ENCODE measurements at regions not wholly inside any gene's neighbourhood (a gene's known extent, or its start where the extent isn't known, plus 50 kb on each side); places are given as distances from the start of the nearest gene placed in this dataset.
A peak's percentile ranks its signal among the peaks of the same experiment; 100 is the strongest.

DNA sequence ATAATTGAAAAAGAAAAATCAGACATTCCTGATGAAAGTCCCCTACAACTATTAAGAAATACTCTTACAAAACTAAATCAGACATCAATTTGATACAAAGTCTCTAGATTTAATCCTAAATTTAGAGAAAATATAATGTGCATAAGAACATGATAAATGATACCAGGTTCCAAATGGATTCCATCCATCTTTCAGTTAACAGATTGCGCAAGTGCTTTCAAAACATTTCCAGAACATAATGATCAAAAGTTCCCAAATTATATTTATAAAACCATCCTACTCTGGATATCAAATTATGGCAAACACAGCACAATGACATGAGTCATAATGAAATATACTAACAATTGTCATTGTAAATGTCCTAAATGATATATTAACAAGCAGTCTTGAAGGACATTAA lies 151.0 kb upstream of the GYPC start:
- no peak for DNase-seq
- H3K4me1 ChIP-seq = no peaks in the 10 kb centered on the region
- H3K27me3 ChIP-seq = no peaks in the 10 kb centered on the region
- H3K27ac ChIP-seq = no peak overlapping the region
- TF ChIP-seq, protein P1, sequence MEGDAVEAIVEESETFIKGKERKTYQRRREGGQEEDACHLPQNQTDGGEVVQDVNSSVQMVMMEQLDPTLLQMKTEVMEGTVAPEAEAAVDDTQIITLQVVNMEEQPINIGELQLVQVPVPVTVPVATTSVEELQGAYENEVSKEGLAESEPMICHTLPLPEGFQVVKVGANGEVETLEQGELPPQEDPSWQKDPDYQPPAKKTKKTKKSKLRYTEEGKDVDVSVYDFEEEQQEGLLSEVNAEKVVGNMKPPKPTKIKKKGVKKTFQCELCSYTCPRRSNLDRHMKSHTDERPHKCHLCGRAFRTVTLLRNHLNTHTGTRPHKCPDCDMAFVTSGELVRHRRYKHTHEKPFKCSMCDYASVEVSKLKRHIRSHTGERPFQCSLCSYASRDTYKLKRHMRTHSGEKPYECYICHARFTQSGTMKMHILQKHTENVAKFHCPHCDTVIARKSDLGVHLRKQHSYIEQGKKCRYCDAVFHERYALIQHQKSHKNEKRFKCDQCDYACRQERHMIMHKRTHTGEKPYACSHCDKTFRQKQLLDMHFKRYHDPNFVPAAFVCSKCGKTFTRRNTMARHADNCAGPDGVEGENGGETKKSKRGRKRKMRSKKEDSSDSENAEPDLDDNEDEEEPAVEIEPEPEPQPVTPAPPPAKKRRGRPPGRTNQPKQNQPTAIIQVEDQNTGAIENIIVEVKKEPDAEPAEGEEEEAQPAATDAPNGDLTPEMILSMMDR (IDR thresholded peaks at IDR 0.05) = no peak
- TF ChIP-seq POLR2AphosphoS5 (IDR thresholded peaks at IDR 0.05) (no peak), POLR2A (IDR thresholded peaks at IDR 0.05) (no peak), EP300 (IDR thresholded peaks at IDR 0.05) (no peak)
- H3K9me3 ChIP-seq = no peaks in the 10 kb centered on the region
- no peak for ATAC-seq (ENCODE audit: low FRiP score in 2 of 2)
- 92 to 98% methylated on average over 1 of the region's 1 CpG for WGBS, 2 donors
- H3K4me3 ChIP-seq = no peak overlapping the region
- no peaks in the 10 kb centered on the region for H3K36me3 ChIP-seq

DNA sequence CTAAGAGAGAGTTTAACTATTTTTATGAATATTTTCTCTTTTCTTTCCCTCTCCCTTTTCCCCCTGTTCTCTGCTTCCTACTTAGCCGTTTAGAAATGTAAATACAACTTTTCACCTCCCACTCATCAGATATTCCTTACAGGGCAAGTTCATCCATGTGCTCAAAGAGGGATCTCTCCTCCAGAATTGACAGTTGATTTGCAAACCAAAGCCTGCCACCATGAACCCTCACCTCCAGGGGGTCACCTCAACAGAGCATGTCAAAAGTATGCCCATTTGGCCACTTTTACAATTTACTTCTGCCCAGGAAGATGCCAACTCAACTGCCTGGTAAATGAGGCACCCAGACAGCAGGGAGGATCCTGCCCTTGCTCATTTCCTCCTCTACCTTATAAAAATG lies 149.2 kb upstream of the GYPC start:
- H3K27me3 ChIP-seq = no peaks in the 10 kb centered on the region
- ATAC-seq (ENCODE audit: low FRiP score in 2 of 2) (no peak), DNase-seq (no peak)
- WGBS, 2 donors = 15 to 37% methylated on average over 1 of the region's 1 CpG
- H3K4me1 ChIP-seq = no peaks in the 10 kb centered on the region
- no peak for TF ChIP-seq POLR2A (IDR thresholded peaks at IDR 0.05)
- no peak for TF ChIP-seq EP300 (IDR thresholded peaks at IDR 0.05)
- no peak for TF ChIP-seq POLR2AphosphoS5 (IDR thresholded peaks at IDR 0.05)
- TF ChIP-seq, protein P1 (IDR thresholded peaks at IDR 0.05) = no peak
- no peak overlapping the region for H3K4me3 ChIP-seq
- H3K27ac ChIP-seq = peak overlapping the region in 2 of 4 donors; percentile 56 to 71
- no peaks in the 10 kb centered on the region for H3K36me3 ChIP-seq
- no peaks in the 10 kb centered on the region for H3K9me3 ChIP-seq

DNA sequence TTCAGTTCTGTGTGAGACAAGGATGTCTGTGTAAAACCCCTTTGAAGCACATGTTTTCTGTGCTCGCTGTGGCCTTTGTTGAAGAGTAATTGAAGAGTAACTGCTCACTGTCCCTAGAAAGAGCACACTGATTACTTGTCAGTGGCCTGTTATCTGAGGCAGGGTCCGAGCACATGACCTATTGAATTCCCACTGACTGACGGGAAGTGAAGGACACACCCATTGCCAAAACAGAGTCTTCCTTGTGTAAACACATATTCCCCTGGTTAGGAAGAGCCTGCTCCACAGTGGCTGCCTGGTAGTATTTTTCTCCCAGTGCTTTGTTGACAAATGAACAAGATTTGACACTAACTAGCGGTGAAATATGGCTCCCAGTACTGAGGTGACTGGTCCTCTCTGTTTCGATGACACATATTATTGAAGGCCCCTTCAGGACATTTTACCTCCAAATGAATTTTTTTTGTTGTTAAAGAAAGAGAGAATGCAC lies 148.5 kb upstream of the GYPC start:
- Histone ChIP-seq H3K4me1 (no peaks in the 10 kb centered on the region), H3K9me3 (no peaks in the 10 kb centered on the region), H3K4me3 (no peak overlapping the region), H3K27ac (peak overlapping the region in 2 of 4 donors; percentile 56 to 71), H3K36me3 (no peaks in the 10 kb centered on the region), H3K27me3 (no peaks in the 10 kb centered on the region)
- no peak for TF ChIP-seq POLR2A (IDR thresholded peaks at IDR 0.05)
- TF ChIP-seq POLR2AphosphoS5 (IDR thresholded peaks at IDR 0.05) = peak; percentile 17 to 57
- TF ChIP-seq, protein P1 (IDR thresholded peaks at IDR 0.05) = no peak
- TF ChIP-seq EP300 (IDR thresholded peaks at IDR 0.05) = peak in 2 of 4 donors; percentile 32 to 64
- 56 to 61% methylated on average over 5 of the region's 5 CpGs for WGBS, 2 donors
- DNase-seq = peak in 1 of 2 donors; percentile 24
- ATAC-seq (ENCODE audit: low FRiP score in 2 of 2) = no peak

DNA sequence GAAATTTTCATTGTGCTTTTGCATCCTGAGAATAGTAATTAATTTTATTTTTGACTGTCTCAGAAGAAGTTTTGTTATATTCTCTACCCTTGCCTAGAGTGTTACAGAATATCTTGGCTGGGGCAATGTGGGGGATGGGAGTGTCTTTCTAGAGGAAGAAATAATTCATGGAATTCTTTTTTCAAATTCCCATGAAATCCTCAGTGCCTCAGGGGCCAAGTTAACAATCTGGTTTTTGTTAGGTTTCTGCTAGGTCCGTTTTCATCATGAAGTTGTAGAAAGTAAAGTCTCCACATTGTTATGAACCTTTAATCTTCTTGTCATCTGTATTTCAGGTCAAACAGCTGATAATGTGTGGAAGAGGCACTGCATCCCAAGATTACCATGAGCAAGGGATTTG lies 145.6 kb upstream of the GYPC start:
- no peak for DNase-seq
- ATAC-seq (ENCODE audit: low FRiP score in 2 of 2) = no peak
- Histone ChIP-seq H3K27me3 (no peaks in the 10 kb centered on the region), H3K4me1 (no peaks in the 10 kb centered on the region), H3K27ac (no peak overlapping the region), H3K9me3 (no peaks in the 10 kb centered on the region), H3K4me3 (no peak overlapping the region), H3K36me3 (no peaks in the 10 kb centered on the region)
- WGBS, 2 donors = 38 to 42% methylated on average over 1 of the region's 1 CpG
- TF ChIP-seq POLR2AphosphoS5 (IDR thresholded peaks at IDR 0.05) (no peak), EP300 (IDR thresholded peaks at IDR 0.05) (no peak)

DNA sequence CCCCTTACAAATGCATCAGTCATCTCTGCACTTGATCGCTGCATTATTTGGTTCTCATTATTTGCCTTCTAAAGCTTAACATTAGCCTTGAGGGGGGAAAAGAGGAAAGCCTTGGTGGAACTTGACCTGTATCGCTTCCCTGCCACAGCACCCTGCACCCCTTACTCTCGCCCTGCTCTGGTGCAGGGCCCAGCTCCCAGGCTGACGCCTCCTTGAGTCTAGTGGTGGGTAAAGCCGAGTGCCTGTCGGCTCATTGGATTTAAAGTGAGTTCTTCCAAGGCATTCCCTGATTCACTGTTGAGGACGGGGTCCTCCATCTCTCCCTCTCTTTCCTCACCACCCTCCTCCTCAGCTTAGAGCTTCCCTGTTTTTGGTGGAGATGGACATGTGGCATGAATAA lies 145.0 kb upstream of the GYPC start:
- Histone ChIP-seq H3K9me3 (no peaks in the 10 kb centered on the region), H3K4me3 (no peak overlapping the region), H3K4me1 (no peaks in the 10 kb centered on the region), H3K27me3 (no peaks in the 10 kb centered on the region), H3K36me3 (no peaks in the 10 kb centered on the region), H3K27ac (no peak overlapping the region)
- TF ChIP-seq POLR2AphosphoS5 (IDR thresholded peaks at IDR 0.05) (no peak), POLR2A (IDR thresholded peaks at IDR 0.05) (no peak), EP300 (IDR thresholded peaks at IDR 0.05) (no peak)
- TF ChIP-seq, protein P1 (IDR thresholded peaks at IDR 0.05) = no peak
- no peak for ATAC-seq (ENCODE audit: low FRiP score in 2 of 2)
- 86 to 93% methylated on average over 7 of the region's 7 CpGs for WGBS, 2 donors
- DNase-seq = peak in 1 of 2 donors; percentile 10
